ENCODE measurements at regions not wholly inside any gene's neighbourhood (a gene's known extent, or its start where the extent isn't known, plus 50 kb on each side); places are given as distances from the start of the nearest gene placed in this dataset.

GRCh38 chr21:16742741-16743140 lies 770.1 kb upstream of the CXADR start:
- H3K9me3 Mint-ChIP-seq = no peaks in the 10 kb centered on the region
- no peaks in the 10 kb centered on the region for H3K27me3 Mint-ChIP-seq (ENCODE audit: low read depth)
- no peaks in the 10 kb centered on the region for H3K36me3 Mint-ChIP-seq
- DNase-seq (ENCODE audit: low spot score in 2 of 2, unreplicated experiment in 2 of 2) = no peak
- no peak overlapping the region for H3K4me3 Mint-ChIP-seq
- peak overlapping the region; percentile 30 for H3K27ac Mint-ChIP-seq
- peaks cover 32% of the 10 kb centered on the region for H3K4me1 Mint-ChIP-seq
- TF ChIP-seq CTCF (IDR thresholded peaks at IDR 0.05; ENCODE audit: unreplicated experiment) = no peak

GRCh38 chr21:16743317-16743716 lies 769.5 kb upstream of the CXADR start:
- H3K27ac Mint-ChIP-seq = peak overlapping the region; percentile 30
- H3K36me3 Mint-ChIP-seq = no peaks in the 10 kb centered on the region
- H3K4me1 Mint-ChIP-seq = peaks cover 32% of the 10 kb centered on the region
- TF ChIP-seq CTCF (IDR thresholded peaks at IDR 0.05; ENCODE audit: unreplicated experiment) = no peak
- no peaks in the 10 kb centered on the region for H3K9me3 Mint-ChIP-seq
- H3K4me3 Mint-ChIP-seq = no peak overlapping the region
- DNase-seq (ENCODE audit: low spot score in 2 of 2, unreplicated experiment in 2 of 2) = no peak
- no peaks in the 10 kb centered on the region for H3K27me3 Mint-ChIP-seq (ENCODE audit: low read depth)

- Mint-ChIP-seq H3K27ac (peak overlapping the region; percentile 28), H3K9me3 (peaks cover under 1% of the 10 kb centered on the region), H3K4me1 (peaks cover 22% of the 10 kb centered on the region), H3K27me3 (ENCODE audit: low read depth) (no peaks in the 10 kb centered on the region), H3K36me3 (no peaks in the 10 kb centered on the region), H3K4me3 (no peak overlapping the region)
- no peak for TF ChIP-seq CTCF (IDR thresholded peaks at IDR 0.05; ENCODE audit: unreplicated experiment)
- DNase-seq (ENCODE audit: low spot score in 2 of 2, unreplicated experiment in 2 of 2) = no peak
Observed at GRCh38 chr21:16750926-16751325, 761.9 kb upstream of the CXADR start.

- no peaks in the 10 kb centered on the region for H3K27me3 Mint-ChIP-seq (ENCODE audit: low read depth)
- DNase-seq (ENCODE audit: low spot score in 2 of 2, unreplicated experiment in 2 of 2) = no peak
- peaks cover 5% of the 10 kb centered on the region for H3K9me3 Mint-ChIP-seq
- H3K27ac Mint-ChIP-seq = peak overlapping the region; percentile 23
- peaks cover 22% of the 10 kb centered on the region for H3K4me1 Mint-ChIP-seq
- H3K36me3 Mint-ChIP-seq = no peaks in the 10 kb centered on the region
- no peak for TF ChIP-seq CTCF (IDR thresholded peaks at IDR 0.05; ENCODE audit: unreplicated experiment)
- no peak overlapping the region for H3K4me3 Mint-ChIP-seq
Observed at GRCh38 chr21:16751695-16752474, 761.0 kb upstream of the CXADR start.

- no peak for DNase-seq (ENCODE audit: low spot score in 2 of 2, unreplicated experiment in 2 of 2)
- Mint-ChIP-seq H3K27me3 (ENCODE audit: low read depth) (no peaks in the 10 kb centered on the region), H3K27ac (no peak overlapping the region), H3K36me3 (no peaks in the 10 kb centered on the region), H3K4me3 (no peak overlapping the region), H3K9me3 (peaks cover 5% of the 10 kb centered on the region), H3K4me1 (peaks cover 22% of the 10 kb centered on the region)
- TF ChIP-seq CTCF (IDR thresholded peaks at IDR 0.05; ENCODE audit: unreplicated experiment) = no peak
Observed at GRCh38 chr21:16752475-16752857, 760.4 kb upstream of the CXADR start.

Measured in mesothelial cell of epicardium (in vitro differentiated cells).